ENCODE measurements at regions not wholly inside any gene's neighbourhood (a gene's known extent, or its start where the extent isn't known, plus 50 kb on each side); places are given as distances from the start of the nearest gene placed in this dataset.

GRCh38 chr18:39773646-39774045 lies 2181.4 kb upstream of the PIK3C3 start:
- Histone ChIP-seq H3K4me3 (ENCODE audit: low read length) (no peak overlapping the region), H3K9ac (ENCODE audit: extremely low read depth, low read length, poor library complexity, severe bottlenecking) (no peak overlapping the region), H3K4me1 (ENCODE audit: control insufficient read depth, insufficient read depth, low read length) (no peaks in the 10 kb centered on the region), H3K36me3 (ENCODE audit: control insufficient read depth, insufficient read depth, low read length) (no peaks in the 10 kb centered on the region), H3K9me3 (ENCODE audit: control insufficient read depth, low read length) (no peaks in the 10 kb centered on the region), H3K27ac (ENCODE audit: low read depth, low read length) (no peak overlapping the region), H3K27me3 (ENCODE audit: control insufficient read depth, insufficient read depth, low read length, poor library complexity, severe bottlenecking) (no peaks in the 10 kb centered on the region)
- no peaks in the 10 kb centered on the region for H3K9me3 Mint-ChIP-seq
- WGBS, 2 experiments (ENCODE audit: insufficient coverage in 1 of 2, insufficient read length in 1 of 2): 92 to 100% methylated on average over 2 of the region's 2 CpGs
- no peak for TF ChIP-seq CTCF (conservative IDR thresholded peaks at IDR 0.05)
- no peak overlapping the region for H3K27ac Mint-ChIP-seq
- DNase-seq: no peak
- H3K27me3 Mint-ChIP-seq (ENCODE audit: insufficient read depth): no peaks in the 10 kb centered on the region
- H3K36me3 Mint-ChIP-seq (ENCODE audit: low read depth): no peaks in the 10 kb centered on the region
- H3K4me1 Mint-ChIP-seq: peaks cover 4% of the 10 kb centered on the region
- H3K4me3 Mint-ChIP-seq: no peak overlapping the region

- Histone ChIP-seq H3K9ac (ENCODE audit: extremely low read depth, low read length, poor library complexity, severe bottlenecking) (no peak overlapping the region), H3K27me3 (ENCODE audit: control insufficient read depth, insufficient read depth, low read length, poor library complexity, severe bottlenecking) (no peaks in the 10 kb centered on the region), H3K4me1 (ENCODE audit: control insufficient read depth, insufficient read depth, low read length) (no peaks in the 10 kb centered on the region), H3K36me3 (ENCODE audit: control insufficient read depth, insufficient read depth, low read length) (no peaks in the 10 kb centered on the region), H3K27ac (ENCODE audit: low read depth, low read length) (no peak overlapping the region), H3K9me3 (ENCODE audit: control insufficient read depth, low read length) (no peaks in the 10 kb centered on the region), H3K4me3 (ENCODE audit: low read length) (no peak overlapping the region)
- no peaks in the 10 kb centered on the region for H3K27me3 Mint-ChIP-seq (ENCODE audit: insufficient read depth)
- no peaks in the 10 kb centered on the region for H3K36me3 Mint-ChIP-seq (ENCODE audit: low read depth)
- peaks cover 4% of the 10 kb centered on the region for H3K4me1 Mint-ChIP-seq
- H3K4me3 Mint-ChIP-seq: no peak overlapping the region
- no peak for TF ChIP-seq CTCF (conservative IDR thresholded peaks at IDR 0.05)
- no peak for DNase-seq
- no peak overlapping the region for H3K27ac Mint-ChIP-seq
- no peaks in the 10 kb centered on the region for H3K9me3 Mint-ChIP-seq
- 87 to 100% methylated on average over 1 of the region's 1 CpG for WGBS, 2 experiments (ENCODE audit: insufficient coverage in 1 of 2, insufficient read length in 1 of 2)
Observed at GRCh38 chr18:39772155-39772919, 2182.7 kb upstream of the PIK3C3 start.

GRCh38 chr18:39770399-39770798 lies 2184.6 kb upstream of the PIK3C3 start:
- H3K27me3 Mint-ChIP-seq (ENCODE audit: insufficient read depth): no peaks in the 10 kb centered on the region
- H3K9me3 Mint-ChIP-seq: no peaks in the 10 kb centered on the region
- Histone ChIP-seq H3K4me3 (ENCODE audit: low read length) (no peak overlapping the region), H3K9ac (ENCODE audit: extremely low read depth, low read length, poor library complexity, severe bottlenecking) (no peak overlapping the region), H3K36me3 (ENCODE audit: control insufficient read depth, insufficient read depth, low read length) (no peaks in the 10 kb centered on the region), H3K9me3 (ENCODE audit: control insufficient read depth, low read length) (no peaks in the 10 kb centered on the region), H3K27ac (ENCODE audit: low read depth, low read length) (no peak overlapping the region), H3K27me3 (ENCODE audit: control insufficient read depth, insufficient read depth, low read length, poor library complexity, severe bottlenecking) (no peaks in the 10 kb centered on the region), H3K4me1 (ENCODE audit: control insufficient read depth, insufficient read depth, low read length) (no peaks in the 10 kb centered on the region)
- H3K4me3 Mint-ChIP-seq: no peak overlapping the region
- no peak for DNase-seq
- no peak overlapping the region for H3K27ac Mint-ChIP-seq
- no peaks in the 10 kb centered on the region for H3K36me3 Mint-ChIP-seq (ENCODE audit: low read depth)
- TF ChIP-seq CTCF (conservative IDR thresholded peaks at IDR 0.05): no peak
- peaks cover 4% of the 10 kb centered on the region for H3K4me1 Mint-ChIP-seq
- WGBS, 2 experiments (ENCODE audit: insufficient coverage in 1 of 2, insufficient read length in 1 of 2): 97 to 100% methylated on average over 1 of the region's 1 CpG

Measured in endodermal cell (in vitro differentiated cells).